Nephron (organoid): ENCODE measurements at regions not wholly inside any gene's neighbourhood (a gene's known extent, or its start where the extent isn't known, plus 50 kb on each side); places are given as distances from the start of the nearest gene placed in this dataset.

ENCODE experiments used
- H3K27ac Mint-ChIP-seq, 3 experiments: 2 replicates each; pipeline ENCODE4 v1.8.0; 2020; ENCODE audit warnings: mixed read lengths in 3 of 3, mild to moderate bottlenecking in 2 of 3, moderate library complexity in 1 of 3
- H3K27me3 Mint-ChIP-seq: 2 replicates; pipeline ENCODE4 v1.8.0; 2021; ENCODE audit warnings: low read depth, mild to moderate bottlenecking, moderate library complexity, mixed read lengths
- H3K36me3 Mint-ChIP-seq: 2 replicates; pipeline ENCODE4 v1.8.0; 2020; ENCODE audit warnings: low read depth, mixed read lengths
- H3K4me1 Mint-ChIP-seq: 2 replicates; pipeline ENCODE4 v1.8.0; 2020; ENCODE audit warnings: mixed read lengths
- H3K4me3 Mint-ChIP-seq, 3 experiments: 2 replicates each; pipeline ENCODE4 v1.8.0; 2020; ENCODE audit warnings: mild to moderate bottlenecking in 3 of 3, mixed read lengths in 3 of 3, moderate library complexity in 2 of 3
- H3K9me3 Mint-ChIP-seq: 2 replicates; pipeline ENCODE4 v1.8.0; 2020; ENCODE audit warnings: mixed read lengths
- CTCF ChIP-seq, 3 experiments: fragments of 200-600 bp; sonication (generic); IDR thresholded peaks; one replicate each; pipeline ENCODE4 v1.5.0; 2021; ENCODE audit warnings: antibody characterized with exemption in 3 of 3; ENCODE audit not compliant: unreplicated experiment in 3 of 3

- Mint-ChIP-seq H3K27me3 (no peaks in the 10 kb centered on the region), H3K36me3 (no peaks in the 10 kb centered on the region), H3K4me3 (no peak overlapping the region), H3K27ac (no peak overlapping the region), H3K4me1 (peaks cover 11% of the 10 kb centered on the region), H3K9me3 (peaks cover 10% of the 10 kb centered on the region)
- TF ChIP-seq CTCF (IDR thresholded peaks at IDR 0.05; ENCODE audit: unreplicated experiment in 3 of 3) = no peak
Measured at GRCh38 chr6:109242029-109242428, 140.2 kb downstream of the CD164 start.

GRCh38 chr6:109241199-109241598, 141.1 kb downstream of the CD164 start:
- Mint-ChIP-seq H3K4me1 (peaks cover 11% of the 10 kb centered on the region), H3K9me3 (peaks cover 10% of the 10 kb centered on the region)

GRCh38 chr6:109240370-109241084, 141.7 kb downstream of the CD164 start:
- Mint-ChIP-seq H3K27me3 (no peaks in the 10 kb centered on the region), H3K4me1 (peaks cover 11% of the 10 kb centered on the region), H3K36me3 (no peaks in the 10 kb centered on the region), H3K27ac (peak overlapping the region in 2 of 3 experiments; percentile 32 to 71), H3K4me3 (no peak overlapping the region), H3K9me3 (peaks cover 10% of the 10 kb centered on the region)
- no peak for TF ChIP-seq CTCF (IDR thresholded peaks at IDR 0.05; ENCODE audit: unreplicated experiment in 3 of 3)

More at GRCh38 chr6:109241199-109241598, 141.1 kb downstream of the CD164 start:
- Mint-ChIP-seq H3K27ac (no peak overlapping the region), H3K4me3 (no peak overlapping the region), H3K36me3 (no peaks in the 10 kb centered on the region), H3K27me3 (no peaks in the 10 kb centered on the region)
- no peak for TF ChIP-seq CTCF (IDR thresholded peaks at IDR 0.05; ENCODE audit: unreplicated experiment in 3 of 3)

- Mint-ChIP-seq H3K27ac (peak overlapping the region; percentile 32 to 71 (median 60)), H3K27me3 (no peaks in the 10 kb centered on the region), H3K4me1 (peaks cover 11% of the 10 kb centered on the region), H3K4me3 (no peak overlapping the region), H3K9me3 (peaks cover 10% of the 10 kb centered on the region), H3K36me3 (no peaks in the 10 kb centered on the region)
- TF ChIP-seq CTCF (IDR thresholded peaks at IDR 0.05; ENCODE audit: unreplicated experiment in 3 of 3) = no peak
Measured at GRCh38 chr6:109239651-109240321, 142.5 kb downstream of the CD164 start.

- Mint-ChIP-seq H3K4me3 (no peak overlapping the region), H3K9me3 (peaks cover 9% of the 10 kb centered on the region), H3K27ac (peak overlapping the region in 1 of 3 experiments; percentile 60), H3K36me3 (no peaks in the 10 kb centered on the region), H3K4me1 (peaks cover 11% of the 10 kb centered on the region), H3K27me3 (no peaks in the 10 kb centered on the region)
- no peak for TF ChIP-seq CTCF (IDR thresholded peaks at IDR 0.05; ENCODE audit: unreplicated experiment in 3 of 3)
Measured at GRCh38 chr6:109239160-109239559, 143.1 kb downstream of the CD164 start.
